GM23248 (cell line): ENCODE measurements at regions not wholly inside any gene's neighbourhood (a gene's known extent, or its start where the extent isn't known, plus 50 kb on each side); places are given as distances from the start of the nearest gene placed in this dataset.
"Not testable (repeated sequence)": the region's sequence is repeated elsewhere in the genome, so short reads cannot be mapped to it uniquely, and the experiment has no call there.

Experiments
- EZH2 ChIP-seq: fragments of 200-600 bp; sonication (generic); IDR thresholded peaks from 2 replicates; pipeline ENCODE4 v1.6.1; 2018; ENCODE audit warnings: antibody characterized with exemption, mild to moderate bottlenecking; ENCODE audit not compliant: insufficient read depth, poor library complexity, severe bottlenecking
- EZH2phosphoT487 ChIP-seq: fragments of 200-600 bp; sonication (generic); IDR thresholded peaks from 2 replicates; pipeline ENCODE4 v1.6.1; 2018; ENCODE audit warnings: antibody characterized with exemption, moderate library complexity, mild to moderate bottlenecking, low read depth; ENCODE audit not compliant: insufficient read depth

DNA sequence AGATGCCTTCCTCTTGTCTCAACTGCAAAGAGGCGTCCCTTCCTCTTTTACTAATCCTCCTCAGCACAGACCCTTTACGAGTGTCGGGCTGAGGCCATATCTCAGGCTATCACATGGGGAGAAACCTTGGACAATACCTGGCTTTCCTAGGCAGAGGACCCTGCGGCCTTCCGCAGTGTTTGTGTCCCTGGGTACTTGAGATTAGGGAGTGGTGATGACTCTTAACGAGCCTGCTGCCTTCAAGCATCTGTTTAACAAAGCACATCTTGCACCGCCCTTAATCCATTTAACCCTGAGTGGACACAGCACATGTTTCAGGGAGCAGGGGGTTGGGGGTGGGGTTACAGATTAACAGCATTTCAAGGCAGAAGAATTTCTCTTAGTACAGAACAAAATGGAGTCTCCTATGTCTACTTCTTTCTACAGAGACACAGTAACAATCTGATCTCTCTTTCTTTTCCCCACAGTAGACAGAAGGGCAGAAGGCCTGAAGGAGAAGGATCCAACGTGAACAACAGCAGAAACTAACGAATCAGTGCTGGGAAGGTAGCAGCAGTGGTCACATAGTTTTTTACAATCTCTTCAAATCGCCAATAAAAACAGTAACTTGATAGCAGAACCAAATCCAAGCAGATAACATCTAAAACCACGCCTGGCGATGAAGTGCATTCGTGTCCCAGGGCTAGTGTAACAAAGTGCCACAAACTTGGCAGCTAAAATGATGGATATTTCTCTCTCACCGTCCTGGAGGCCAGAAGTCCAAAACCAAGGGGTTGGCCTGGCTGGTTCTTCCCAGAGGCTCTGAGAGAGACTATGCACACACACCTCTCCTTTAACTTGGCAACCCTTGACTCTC lies 272.4 kb downstream of the EIPR1 start:
- TF ChIP-seq EZH2, EZH2phosphoT487: not testable (repeated sequence)
